ENCODE measurements at regions not wholly inside any gene's neighbourhood (a gene's known extent, or its start where the extent isn't known, plus 50 kb on each side); places are given as distances from the start of the nearest gene placed in this dataset.

- DNase-seq, result no peak
These were observed 55.9 kb upstream of the ID4 start for GRCh38 chr6:19781269-19781668.

- no peak for DNase-seq
These were observed 54.6 kb upstream of the ID4 start for GRCh38 chr6:19782588-19782987.

All from dermis blood vessel endothelial cell (primary cell).